Spleen (tissue), 7 donors: ENCODE measurements at regions not wholly inside any gene's neighbourhood (a gene's known extent, or its start where the extent isn't known, plus 50 kb on each side); places are given as distances from the start of the nearest gene placed in this dataset.

Experiments
- CTCF ChIP-seq, 11 experiments: fragments of 200-600 bp in 7 of 11; fragments of 450-650 bp in 4 of 11; sonication (generic) in 4 of 11; IDR thresholded peaks in 8 of 11; conservative IDR thresholded peaks in 3 of 11; 1 replicate in 7 of 11; 2 replicates in 4 of 11; pipeline versions ENCODE4 v1.4.0 to v1.8.0; 2016 to 2021; ENCODE audit warnings: antibody characterized with exemption in 11 of 11, inconsistent platforms in 4 of 11, mild to moderate bottlenecking in 1 of 11
- POLR2A ChIP-seq, 3 donors: fragments of 450-650 bp; IDR thresholded peaks; one replicate each; pipeline ENCODE4 v1.5.1; 2017; ENCODE audit warnings: antibody characterized with exemption in 3 of 3, mild to moderate bottlenecking in 1 of 3
- donor health status: DM: no; HTN: no; CAD: no; lungs with moderate emphysema.
- donor health status: DM: no; HTN: no; CAD: no.
- donor health status: DM: no; HTN: no; CAD: no.

GRCh38 chr11:92024788-92025187, 199.8 kb upstream of the FAT3 start:
- TF ChIP-seq POLR2A (IDR thresholded peaks at IDR 0.05) (no peak), CTCF (IDR thresholded peaks at IDR 0.05 in 8 of 11, conservative IDR thresholded peaks at IDR 0.05 in 3 of 11) (no peak)
